Activated CD4-positive, alpha-beta memory T cell treated with anti-CD3 and anti-CD28 coated beads, Interleukin-2, amount 10 ng/mL, durations not matched to agents 7 days and 5 days (primary cell): ENCODE measurements at regions not wholly inside any gene's neighbourhood (a gene's known extent, or its start where the extent isn't known, plus 50 kb on each side); places are given as distances from the start of the nearest gene placed in this dataset.

Source experiments
- CTCF ChIA-PET: fragments of 350-600 bp; sonication (Branson Sonifier 250); formaldehyde crosslinking; loops from one replicate; lab custom pipeline; 2021; ENCODE audit warnings: antibody characterized with exemption, inconsistent platforms; lab: Charles Lee
- POLR2A ChIA-PET: fragments of 350-600 bp; sonication (Branson Sonifier 250); formaldehyde crosslinking; loops from one replicate; lab custom pipeline; 2021; ENCODE audit warnings: antibody characterized with exemption; lab: Charles Lee
- DNase-seq: peaks from one replicate; pipeline ENCODE4 v3.0.0-alpha.2; 2020
- H3K27ac Mint-ChIP-seq: one replicate; pipeline ENCODE4 v1.8.0; 2021; ENCODE audit warnings: mild to moderate bottlenecking, mixed read lengths
- H3K27me3 Mint-ChIP-seq: one replicate; pipeline ENCODE4 v1.8.0; 2021; ENCODE audit warnings: mixed read lengths
- H3K36me3 Mint-ChIP-seq: one replicate; pipeline ENCODE4 v1.8.0; 2021; ENCODE audit warnings: low read depth, mixed read lengths
- H3K4me1 Mint-ChIP-seq: one replicate; pipeline ENCODE4 v1.8.0; 2021; ENCODE audit warnings: mixed read lengths
- H3K4me3 Mint-ChIP-seq: one replicate; pipeline ENCODE4 v1.8.0; 2021; ENCODE audit warnings: mild to moderate bottlenecking, mixed read lengths
- H3K9me3 Mint-ChIP-seq: one replicate; pipeline ENCODE4 v1.8.0; 2021; ENCODE audit warnings: mixed read lengths

DNA sequence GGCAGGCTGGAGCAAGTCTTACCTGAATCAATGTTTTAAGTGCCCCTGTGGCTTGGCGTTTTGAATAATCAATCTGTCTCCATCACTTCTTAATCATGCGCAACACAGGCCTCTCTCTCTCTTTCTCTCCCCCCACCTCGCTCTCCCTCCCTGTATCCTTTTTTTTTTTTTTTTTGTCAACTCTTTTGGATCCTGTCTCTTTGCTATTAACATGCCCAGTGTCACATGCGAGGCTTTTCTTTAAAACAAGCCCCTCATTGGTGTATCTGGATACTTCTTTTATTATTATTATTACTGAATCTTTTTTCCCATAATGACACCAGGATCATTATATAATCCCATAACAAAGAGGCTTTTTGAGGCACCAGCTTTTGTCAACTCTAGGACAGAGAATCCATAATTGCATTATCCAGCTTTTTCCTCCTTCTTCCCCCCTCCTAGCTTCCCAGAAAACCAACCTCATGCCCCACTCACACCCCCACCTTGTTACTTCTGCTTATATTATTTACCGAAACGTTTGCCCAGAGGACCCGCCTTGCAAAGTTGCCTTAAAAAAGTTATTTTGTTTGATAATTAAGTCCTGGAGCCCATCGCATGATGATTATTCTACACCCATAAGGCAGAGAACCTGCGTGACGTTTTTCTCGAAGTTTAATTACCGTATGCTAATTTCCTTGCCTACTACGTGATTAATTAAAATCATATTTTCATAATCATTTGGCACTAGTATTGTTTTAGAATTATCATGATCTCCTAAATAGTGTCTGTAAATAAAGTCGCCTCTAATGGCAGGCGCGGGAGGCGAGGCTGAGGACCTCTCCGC is 148.1 kb upstream of the ZNF536 start:
- Mint-ChIP-seq H3K4me3 (no peak overlapping the region), H3K27me3 (peaks cover 57% of the 10 kb centered on the region), H3K36me3 (peaks cover 10% of the 10 kb centered on the region), H3K9me3 (no peaks in the 10 kb centered on the region), H3K27ac (no peak overlapping the region), H3K4me1 (peaks cover 22% of the 10 kb centered on the region)
- ChIA-PET POLR2A (no interaction called here), CTCF (interaction anchor here (0.6 to 1.2 kb wide), 3 partner anchors 9 to 18 kb away, joined by 3 to 6 read pairs (median 3); no protein-coding TSS in a partner anchor)
- DNase-seq, result no peak

GRCh38 chr19:30224689-30225606 is 147.2 kb upstream of the ZNF536 start:
- CTCF ChIA-PET, result interaction anchor here (0.6 to 0.8 kb wide), 2 partner anchors 11 to 17 kb away, joined by 3 read pairs; no protein-coding TSS in a partner anchor
- H3K27ac Mint-ChIP-seq, result peak overlapping the region; percentile 5

DNA sequence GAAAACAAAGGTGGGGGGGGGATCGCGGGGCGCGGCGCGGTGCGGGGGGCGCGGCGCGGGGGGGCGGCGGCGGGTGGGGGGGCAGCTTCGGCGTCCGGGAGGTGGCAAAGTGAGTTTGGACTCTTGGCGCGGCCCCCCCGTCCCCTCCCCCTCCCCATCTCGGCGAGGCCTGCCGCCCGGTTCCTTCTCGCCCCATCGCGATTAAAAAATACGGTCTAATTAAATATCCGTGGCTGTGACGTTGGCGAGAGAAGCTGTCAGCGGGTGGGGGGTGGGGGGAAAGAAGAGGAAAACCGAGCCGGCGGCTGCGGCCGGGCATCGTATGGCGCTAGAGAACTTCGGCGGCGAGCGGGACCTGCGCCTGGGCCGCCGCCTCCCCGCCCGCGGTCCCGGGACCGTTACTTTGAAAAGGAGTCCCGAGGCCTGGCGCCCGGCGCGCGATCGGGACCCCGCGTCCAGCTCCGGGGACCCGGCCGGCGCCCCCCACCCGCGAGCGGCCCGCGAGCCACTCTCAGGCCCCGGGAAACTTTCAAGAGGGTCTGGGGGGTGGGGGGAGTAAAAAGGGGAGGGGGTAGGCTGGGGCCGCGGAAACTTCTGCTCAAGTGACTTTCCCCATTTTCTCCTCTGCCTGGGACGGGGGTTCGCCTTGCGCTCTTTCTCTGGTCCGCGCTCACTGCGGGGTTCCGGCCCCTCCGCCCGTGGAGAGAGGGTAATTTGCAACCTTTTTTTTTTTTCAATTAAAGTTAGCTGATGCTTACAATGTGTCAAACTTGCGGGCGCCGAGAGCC is 146.3 kb upstream of the ZNF536 start:
- POLR2A ChIA-PET, result no interaction called here
- CTCF ChIA-PET, result no interaction called here

More at GRCh38 chr19:30224689-30225606, 147.2 kb upstream of the ZNF536 start:
- peak overlapping the region; percentile 38 for H3K4me3 Mint-ChIP-seq
- peaks cover 23% of the 10 kb centered on the region for H3K4me1 Mint-ChIP-seq
- no peaks in the 10 kb centered on the region for H3K9me3 Mint-ChIP-seq
- H3K36me3 Mint-ChIP-seq, result peaks cover 10% of the 10 kb centered on the region
- H3K27me3 Mint-ChIP-seq, result peaks cover 65% of the 10 kb centered on the region
- no peak for DNase-seq
- POLR2A ChIA-PET, result no interaction called here

DNA sequence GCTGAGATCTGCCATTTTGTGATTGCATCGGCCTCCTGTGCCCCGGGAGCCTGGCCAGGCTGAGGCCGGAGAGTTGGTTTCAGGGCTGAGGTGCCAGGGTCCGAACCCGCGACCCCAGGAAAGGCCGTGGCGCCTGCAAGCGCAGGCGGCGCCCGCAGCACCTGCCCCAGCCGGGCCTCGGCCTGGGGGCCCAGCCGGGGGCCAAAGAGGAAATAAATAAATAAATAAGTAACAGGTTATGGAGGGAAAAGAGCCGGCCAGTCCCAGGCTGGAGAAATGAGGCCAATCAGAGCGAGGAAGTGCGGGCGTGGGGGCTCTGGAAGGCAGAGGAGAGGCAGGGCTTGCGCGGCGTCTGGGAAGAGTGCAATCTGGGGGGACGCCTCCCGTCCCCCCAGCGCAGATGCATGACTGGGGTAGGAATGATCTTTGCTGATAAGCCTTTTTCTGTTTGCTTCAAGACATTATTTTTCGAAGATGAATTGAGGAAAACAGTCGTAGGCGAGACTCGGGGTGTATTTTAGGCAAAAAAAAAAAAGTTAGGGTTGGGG is 145.6 kb upstream of the ZNF536 start:
- H3K9me3 Mint-ChIP-seq, result no peaks in the 10 kb centered on the region
- CTCF ChIA-PET, result no interaction called here
- POLR2A ChIA-PET, result no interaction called here
- H3K27ac Mint-ChIP-seq, result no peak overlapping the region
- DNase-seq, result no peak
- peaks cover 23% of the 10 kb centered on the region for H3K4me1 Mint-ChIP-seq
- peaks cover 76% of the 10 kb centered on the region for H3K27me3 Mint-ChIP-seq
- peak overlapping the region; percentile 74 for H3K4me3 Mint-ChIP-seq
- peaks cover 10% of the 10 kb centered on the region for H3K36me3 Mint-ChIP-seq

More for the DNA sequence above, 146.3 kb upstream of the ZNF536 start:
- peaks cover 23% of the 10 kb centered on the region for H3K4me1 Mint-ChIP-seq
- no peaks in the 10 kb centered on the region for H3K9me3 Mint-ChIP-seq
- peak overlapping the region; percentile 38 for H3K4me3 Mint-ChIP-seq
- H3K36me3 Mint-ChIP-seq, result peaks cover 10% of the 10 kb centered on the region
- no peak for DNase-seq
- H3K27me3 Mint-ChIP-seq, result peaks cover 73% of the 10 kb centered on the region
- H3K27ac Mint-ChIP-seq, result no peak overlapping the region

DNA sequence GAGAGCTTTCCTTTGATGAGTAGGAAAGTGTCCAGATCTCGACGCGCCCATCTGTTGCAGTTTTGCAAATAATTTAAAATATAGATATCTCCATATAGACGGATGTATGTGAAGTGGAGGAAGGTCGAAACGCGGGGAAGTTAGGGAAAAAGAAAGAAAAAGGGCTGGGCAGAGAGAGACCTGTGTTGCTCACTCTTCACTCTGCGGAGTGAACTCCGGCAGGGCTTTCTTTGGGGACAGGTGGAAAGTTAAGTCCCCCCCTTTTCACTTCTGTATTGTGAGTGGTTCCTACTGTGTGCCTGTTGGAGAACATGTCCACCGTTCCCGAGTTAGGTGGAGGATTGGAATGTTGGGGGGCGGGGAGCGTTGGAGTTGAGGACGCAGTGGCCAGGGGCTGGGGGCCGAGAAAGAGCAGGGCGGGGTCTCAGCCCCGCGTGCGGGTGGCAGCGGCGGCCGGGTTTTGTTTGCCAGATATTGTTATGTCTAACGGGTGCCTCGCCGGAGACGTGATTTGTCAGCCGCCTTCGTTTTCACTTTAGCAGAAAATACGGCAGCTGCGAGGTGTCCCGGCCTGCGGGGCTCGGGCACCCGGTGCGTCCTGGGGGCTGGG is 145.1 kb upstream of the ZNF536 start:
- Mint-ChIP-seq H3K27me3 (peaks cover 74% of the 10 kb centered on the region), H3K9me3 (no peaks in the 10 kb centered on the region), H3K4me1 (peaks cover 23% of the 10 kb centered on the region), H3K36me3 (peaks cover 10% of the 10 kb centered on the region), H3K27ac (peak overlapping the region; percentile 40), H3K4me3 (peak overlapping the region; percentile 74)
- DNase-seq, result no peak
- ChIA-PET POLR2A (no interaction called here), CTCF (no interaction called here)

GRCh38 chr19:30227661-30228112 is 144.5 kb upstream of the ZNF536 start:
- peak; percentile 61 for DNase-seq
- Mint-ChIP-seq H3K27me3 (peaks cover 78% of the 10 kb centered on the region), H3K27ac (no peak overlapping the region), H3K36me3 (peaks cover 10% of the 10 kb centered on the region), H3K4me3 (peak overlapping the region; percentile 13), H3K4me1 (peaks cover 23% of the 10 kb centered on the region), H3K9me3 (no peaks in the 10 kb centered on the region)
- CTCF ChIA-PET, result no interaction called here
- POLR2A ChIA-PET, result no interaction called here

DNA sequence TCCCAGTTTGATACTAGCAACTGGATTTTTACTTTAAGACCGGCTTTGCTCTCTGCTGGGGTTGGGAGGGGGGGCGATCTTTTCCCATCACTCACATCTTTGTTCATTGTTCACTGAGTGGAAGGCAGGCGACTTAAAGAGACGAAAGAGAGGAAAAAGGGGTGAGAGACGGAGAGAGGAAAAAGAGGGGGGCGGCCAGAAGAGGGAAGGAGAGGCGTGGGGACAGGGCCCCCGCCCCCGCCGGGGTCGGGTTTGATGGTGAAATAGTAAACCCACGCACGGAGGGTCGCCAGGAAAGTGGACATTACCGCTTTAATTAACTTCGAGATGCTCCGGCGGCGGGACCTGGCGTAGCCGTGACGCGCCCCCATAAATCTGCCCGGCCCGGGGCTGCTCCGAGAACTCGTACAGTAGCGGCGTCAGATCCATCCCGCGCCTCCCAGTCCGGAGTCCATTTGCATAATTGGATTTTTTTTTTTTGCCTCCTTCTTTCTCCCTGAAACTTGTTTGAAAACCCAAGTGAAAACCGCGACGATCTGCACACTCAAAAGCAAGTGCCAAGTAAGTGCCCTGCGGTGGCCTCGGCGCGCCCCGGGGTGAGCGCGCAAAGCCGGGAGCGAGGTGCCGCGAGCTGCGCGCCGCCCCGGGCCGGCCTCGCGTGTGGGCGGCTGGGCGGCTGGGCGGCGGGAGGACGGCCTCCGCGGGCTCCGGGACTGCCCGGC is 143.9 kb upstream of the ZNF536 start:
- H3K4me3 Mint-ChIP-seq, result peak overlapping the region; percentile 13
- H3K9me3 Mint-ChIP-seq, result no peaks in the 10 kb centered on the region
- no peak for DNase-seq
- ChIA-PET CTCF (interaction anchor here (0.9 kb wide), 1 partner anchor 512 kb away, joined by 3 read pairs; no protein-coding TSS in a partner anchor), POLR2A (no interaction called here)
- H3K36me3 Mint-ChIP-seq, result peaks cover 7% of the 10 kb centered on the region
- H3K27me3 Mint-ChIP-seq, result peaks cover 73% of the 10 kb centered on the region
- peaks cover 23% of the 10 kb centered on the region for H3K4me1 Mint-ChIP-seq
- H3K27ac Mint-ChIP-seq, result no peak overlapping the region

DNA sequence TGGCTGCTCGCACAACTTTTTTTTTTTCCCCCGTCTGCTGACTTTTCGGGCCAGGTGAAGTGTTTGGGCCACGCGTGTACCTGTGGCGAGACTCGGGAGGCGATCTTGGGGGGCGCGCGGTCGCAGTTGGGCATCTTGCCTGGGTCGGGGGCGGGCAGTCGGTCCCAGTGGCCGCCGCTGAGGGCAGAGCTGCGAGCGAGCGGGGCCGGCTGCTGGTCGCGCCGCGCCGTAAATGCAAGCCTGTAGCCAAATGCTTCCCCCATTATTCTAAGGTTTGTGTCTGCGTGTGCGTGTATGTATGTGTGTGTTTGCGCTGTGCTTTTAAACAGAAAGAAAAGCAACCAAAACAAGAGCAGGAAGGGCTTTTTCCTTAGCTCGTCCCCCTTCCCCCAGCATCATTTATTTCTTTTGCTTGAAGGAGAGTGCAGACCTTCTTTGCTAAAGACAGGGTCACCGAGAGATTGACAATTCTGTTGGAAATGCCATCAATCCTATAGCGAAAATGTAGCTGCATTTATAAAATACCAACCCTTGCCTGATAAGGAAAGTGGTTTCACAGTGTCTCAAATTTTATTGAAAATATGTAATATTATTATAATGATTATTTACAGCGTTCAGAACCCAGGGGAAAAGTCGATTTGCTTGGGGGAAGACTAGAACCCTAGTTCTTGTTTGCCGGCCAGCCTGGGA is 143.2 kb upstream of the ZNF536 start:
- ChIA-PET CTCF (interaction anchor here (0.9 kb wide), 1 partner anchor 512 kb away, joined by 3 read pairs; no protein-coding TSS in a partner anchor), POLR2A (no interaction called here)
- peak overlapping the region; percentile 41 for H3K4me3 Mint-ChIP-seq
- H3K9me3 Mint-ChIP-seq, result no peaks in the 10 kb centered on the region
- H3K27me3 Mint-ChIP-seq, result peaks cover 68% of the 10 kb centered on the region
- peaks cover 7% of the 10 kb centered on the region for H3K36me3 Mint-ChIP-seq
- peaks cover 23% of the 10 kb centered on the region for H3K4me1 Mint-ChIP-seq
- DNase-seq, result no peak
- H3K27ac Mint-ChIP-seq, result no peak overlapping the region

- no peak for DNase-seq
- Mint-ChIP-seq H3K36me3 (peaks cover 7% of the 10 kb centered on the region), H3K4me1 (peaks cover 23% of the 10 kb centered on the region), H3K27ac (no peak overlapping the region), H3K27me3 (peaks cover 63% of the 10 kb centered on the region), H3K9me3 (no peaks in the 10 kb centered on the region), H3K4me3 (no peak overlapping the region)
- POLR2A ChIA-PET, result no interaction called here
- CTCF ChIA-PET, result no interaction called here
These were observed 142.5 kb upstream of the ZNF536 start for GRCh38 chr19:30229525-30230174.

DNA sequence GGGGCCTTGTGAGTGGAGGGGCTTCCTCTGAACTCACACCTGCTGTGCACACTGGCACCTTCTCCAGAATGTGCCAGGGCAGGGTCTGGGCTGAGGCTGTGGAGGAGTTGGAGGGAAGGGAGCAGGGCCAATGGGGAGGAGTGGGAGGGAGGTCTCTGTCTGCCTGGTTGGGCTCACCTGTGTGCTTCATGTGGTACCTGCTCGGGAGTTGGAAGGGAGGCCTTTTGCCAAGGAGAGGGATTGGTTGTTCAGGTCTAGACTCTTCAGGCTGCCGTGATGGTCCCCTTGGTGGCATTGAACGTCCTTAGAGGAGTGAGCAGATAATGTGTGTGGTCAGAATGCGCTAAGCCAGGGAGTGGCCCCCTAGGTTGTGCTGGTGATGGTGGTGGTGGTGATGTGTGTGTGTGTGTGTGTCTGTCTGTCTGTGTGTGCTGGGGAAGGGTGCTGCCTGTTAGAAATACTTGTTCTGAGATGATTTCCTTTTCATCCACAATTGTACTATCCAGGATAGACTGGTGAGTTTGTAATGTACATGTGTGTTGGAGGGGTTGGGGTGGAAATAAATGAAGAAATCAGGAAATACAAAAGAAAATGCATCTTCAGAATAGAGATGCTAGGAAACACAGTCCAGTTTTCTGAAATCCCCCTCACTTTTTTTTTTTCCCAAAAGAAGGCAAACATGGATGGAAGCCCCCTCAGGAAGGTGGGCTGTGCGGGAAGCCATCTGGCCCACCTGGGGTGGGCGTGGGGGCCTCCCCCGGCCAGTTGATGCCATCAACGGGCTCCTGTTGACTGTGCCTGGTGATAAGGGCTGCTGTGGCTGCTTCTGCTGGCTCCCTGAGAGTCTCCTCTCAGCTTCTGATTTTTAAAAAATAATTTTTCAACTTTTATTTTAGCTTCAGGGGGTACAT is 140.5 kb upstream of the ZNF536 start:
- Mint-ChIP-seq H3K4me3 (no peak overlapping the region), H3K4me1 (peaks cover 11% of the 10 kb centered on the region), H3K27me3 (peaks cover 66% of the 10 kb centered on the region), H3K36me3 (no peaks in the 10 kb centered on the region), H3K27ac (no peak overlapping the region), H3K9me3 (no peaks in the 10 kb centered on the region)
- POLR2A ChIA-PET, result interaction anchor here (0.7 kb wide), 1 partner anchor 1141 kb away, joined by 3 read pairs; no protein-coding TSS in a partner anchor
- CTCF ChIA-PET, result no interaction called here
- no peak for DNase-seq
